Duodenal mucosa (tissue), 2 donors: ENCODE measurements at regions not wholly inside any gene's neighbourhood (a gene's known extent, or its start where the extent isn't known, plus 50 kb on each side); places are given as distances from the start of the nearest gene placed in this dataset.

Source experiments
- H3K27ac ChIP-seq: one replicate; pipeline ENCODE4 v1.7.0; 2013; ENCODE audit warnings: low read depth, low read length
- H3K27me3 ChIP-seq, 2 donors: one replicate each; pipeline ENCODE4 v1.7.0; 2013; ENCODE audit warnings: low read length in 2 of 2, control low read depth in 1 of 2; ENCODE audit not compliant: insufficient read depth in 2 of 2, control insufficient read depth in 1 of 2
- H3K36me3 ChIP-seq, 2 donors: one replicate each; pipeline ENCODE4 v1.7.0; 2013; ENCODE audit warnings: low read length in 2 of 2, control low read depth in 1 of 2; ENCODE audit not compliant: insufficient read depth in 2 of 2, control insufficient read depth in 1 of 2
- H3K4me1 ChIP-seq, 2 donors: one replicate each; pipeline ENCODE4 v1.7.0; 2013; ENCODE audit warnings: low read length in 2 of 2, control low read depth in 1 of 2; ENCODE audit not compliant: insufficient read depth in 2 of 2, control insufficient read depth in 1 of 2
- H3K4me3 ChIP-seq, 2 donors: one replicate each; pipeline ENCODE4 v1.7.0; 2013; ENCODE audit warnings: low read length in 2 of 2, low read depth in 1 of 2
- H3K9ac ChIP-seq, 2 donors: one replicate each; pipeline ENCODE4 v1.7.0; 2013; ENCODE audit warnings: low read length in 2 of 2, low read depth in 1 of 2
- H3K9me3 ChIP-seq, 2 donors: one replicate each; pipeline ENCODE4 v1.7.0; 2013; ENCODE audit warnings: low read length in 2 of 2, control low read depth in 1 of 2; ENCODE audit not compliant: control insufficient read depth in 1 of 2

DNA sequence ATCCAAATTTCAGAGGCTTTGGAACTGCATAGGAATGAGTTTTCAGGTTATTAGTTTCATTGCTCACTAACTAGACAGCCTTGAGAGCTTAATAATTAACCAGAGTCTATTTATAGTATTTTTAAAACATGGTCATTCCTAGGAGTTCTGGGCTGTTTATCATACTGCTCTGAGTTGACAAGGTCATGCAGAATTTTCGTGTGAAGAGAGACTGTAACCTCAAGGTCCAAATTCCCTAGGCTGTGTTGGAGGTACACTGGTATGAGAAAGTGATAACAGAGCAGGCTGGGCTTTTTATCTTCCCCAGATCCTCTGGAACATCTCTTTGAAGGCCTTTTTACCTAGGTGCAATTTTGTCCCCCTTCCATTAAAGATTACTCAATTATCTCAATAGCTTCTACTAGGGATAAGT, 736.3 kb downstream of the LTN1 start:
- Histone ChIP-seq H3K4me1 (peaks cover 0 to 11% of the 10 kb centered on the region in 2 donors), H3K36me3 (no peaks in the 10 kb centered on the region), H3K4me3 (no peak overlapping the region), H3K9me3 (no peaks in the 10 kb centered on the region), H3K27ac (no peak overlapping the region), H3K9ac (no peak overlapping the region), H3K27me3 (no peaks in the 10 kb centered on the region)

DNA sequence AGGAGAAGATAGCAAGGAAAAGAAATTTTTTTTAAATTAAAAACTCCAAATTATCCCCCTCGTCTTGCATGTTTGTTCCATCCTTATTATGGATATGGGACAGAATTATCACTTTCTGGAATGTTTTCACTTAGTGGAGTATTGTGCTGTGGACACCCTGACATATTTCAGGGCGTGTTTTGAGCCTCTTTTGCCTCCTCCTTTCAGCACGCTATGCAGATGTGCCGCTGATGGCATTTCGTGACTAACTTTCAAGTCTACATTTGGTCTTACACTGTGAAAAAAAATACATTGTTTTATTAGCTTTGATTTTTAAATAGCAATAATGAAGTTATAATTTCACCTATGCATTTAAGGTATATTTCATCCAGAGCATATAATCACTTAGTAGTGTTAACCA, 738.7 kb downstream of the LTN1 start:
- H3K4me1 ChIP-seq: peaks cover 0 to 11% of the 10 kb centered on the region in 2 donors
- H3K9me3 ChIP-seq: no peaks in the 10 kb centered on the region
- H3K9ac ChIP-seq: no peak overlapping the region
- H3K36me3 ChIP-seq: no peaks in the 10 kb centered on the region
- H3K4me3 ChIP-seq: no peak overlapping the region
- H3K27ac ChIP-seq: no peak overlapping the region
- H3K27me3 ChIP-seq: no peaks in the 10 kb centered on the region

DNA sequence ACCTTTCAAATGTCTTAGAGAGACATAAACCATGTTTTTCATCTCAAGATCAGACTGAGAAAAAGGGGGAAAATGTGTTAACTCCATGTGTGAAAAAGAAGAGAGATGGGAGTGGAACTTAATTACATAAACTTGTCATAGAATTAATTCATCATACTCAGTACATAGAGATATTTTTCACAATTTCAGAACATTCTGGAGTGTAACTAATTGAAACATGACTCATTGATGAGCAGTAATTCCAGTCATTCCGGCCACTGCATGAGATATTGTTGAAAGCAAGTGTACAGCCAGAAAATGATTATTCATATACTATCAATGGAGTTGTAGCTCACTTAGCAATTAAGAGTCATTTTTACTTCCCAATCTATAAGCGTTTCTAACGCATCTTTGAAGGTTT, 739.3 kb downstream of the LTN1 start:
- H3K4me1 ChIP-seq: peaks cover 0 to 11% of the 10 kb centered on the region in 2 donors
- no peaks in the 10 kb centered on the region for H3K27me3 ChIP-seq
- H3K9me3 ChIP-seq: no peaks in the 10 kb centered on the region
- no peaks in the 10 kb centered on the region for H3K36me3 ChIP-seq
- no peak overlapping the region for H3K4me3 ChIP-seq
- H3K9ac ChIP-seq: no peak overlapping the region
- no peak overlapping the region for H3K27ac ChIP-seq

DNA sequence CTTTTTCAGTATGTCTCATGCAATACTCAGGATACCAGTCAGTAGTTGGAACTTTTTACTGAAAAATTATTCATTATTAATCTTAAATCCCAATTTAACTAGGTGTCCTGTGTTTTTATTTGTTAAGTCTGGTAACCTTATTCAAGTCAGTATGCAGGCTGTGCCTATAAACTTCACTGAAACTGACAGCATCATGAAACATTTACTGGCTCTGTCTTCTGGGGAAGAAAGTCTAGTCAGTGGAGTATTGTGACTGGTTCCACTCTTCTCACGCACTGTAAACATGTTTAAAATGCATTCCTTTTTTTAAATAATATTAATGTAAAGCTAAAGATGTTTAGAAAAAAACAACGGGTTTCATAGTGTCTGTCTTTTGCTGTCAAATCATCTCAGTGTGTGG, 739.7 kb downstream of the LTN1 start:
- Histone ChIP-seq H3K9ac (no peak overlapping the region), H3K4me3 (no peak overlapping the region), H3K27ac (no peak overlapping the region), H3K36me3 (no peaks in the 10 kb centered on the region), H3K4me1 (peaks cover 0 to 11% of the 10 kb centered on the region in 2 donors), H3K9me3 (no peaks in the 10 kb centered on the region), H3K27me3 (no peaks in the 10 kb centered on the region)

DNA sequence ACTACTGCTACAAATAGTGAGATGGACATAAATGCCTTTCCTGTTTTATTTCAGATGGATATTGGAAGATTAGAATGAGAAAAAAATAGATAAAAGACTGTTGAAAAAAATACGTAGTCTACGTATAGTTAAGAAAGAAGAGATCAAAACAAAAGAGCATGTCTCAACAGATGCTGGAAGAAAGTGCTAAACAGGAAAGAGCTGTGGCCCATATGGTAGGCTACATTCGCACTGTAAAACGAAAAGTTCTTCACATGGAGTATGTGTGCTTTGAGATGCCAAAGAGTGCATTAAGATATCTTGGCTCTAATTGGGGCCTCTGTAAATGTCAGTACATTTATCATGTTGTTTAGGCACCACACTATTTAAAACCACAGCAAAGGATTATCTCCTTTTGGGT, 741.7 kb downstream of the LTN1 start:
- no peaks in the 10 kb centered on the region for H3K36me3 ChIP-seq
- H3K27me3 ChIP-seq: no peaks in the 10 kb centered on the region
- no peak overlapping the region for H3K9ac ChIP-seq
- no peaks in the 10 kb centered on the region for H3K9me3 ChIP-seq
- H3K4me3 ChIP-seq: no peak overlapping the region
- H3K4me1 ChIP-seq: no peaks in the 10 kb centered on the region
- H3K27ac ChIP-seq: no peak overlapping the region

DNA sequence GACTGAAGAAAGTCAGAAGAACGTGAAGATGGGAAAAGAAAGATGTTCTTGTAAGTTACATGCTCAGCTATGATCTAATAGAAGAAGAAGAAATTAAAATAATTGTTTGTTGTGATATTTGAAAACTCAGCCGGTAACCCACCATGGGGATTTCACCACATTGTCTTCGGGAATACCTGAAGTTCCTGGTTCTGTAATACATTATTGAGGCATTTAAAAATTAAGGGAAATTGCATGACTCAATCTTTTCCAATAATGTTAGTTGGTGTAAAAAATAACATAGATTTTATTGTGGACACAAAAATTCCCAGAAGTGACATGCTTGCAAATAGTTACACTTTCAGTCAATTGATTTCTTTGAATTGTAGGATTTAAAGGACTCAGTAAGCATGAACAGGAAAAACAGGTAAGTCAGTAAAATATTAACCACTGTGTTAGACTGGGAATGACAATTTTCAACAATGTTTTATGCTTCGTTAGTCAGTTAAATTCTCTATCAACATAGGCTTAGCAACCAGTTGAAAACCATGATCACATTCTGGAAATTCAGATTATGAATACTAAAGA, 745.1 kb downstream of the LTN1 start:
- Histone ChIP-seq H3K4me3 (no peak overlapping the region), H3K27ac (no peak overlapping the region), H3K9me3 (no peaks in the 10 kb centered on the region), H3K36me3 (no peaks in the 10 kb centered on the region), H3K27me3 (no peaks in the 10 kb centered on the region), H3K4me1 (no peaks in the 10 kb centered on the region), H3K9ac (no peak overlapping the region)

DNA sequence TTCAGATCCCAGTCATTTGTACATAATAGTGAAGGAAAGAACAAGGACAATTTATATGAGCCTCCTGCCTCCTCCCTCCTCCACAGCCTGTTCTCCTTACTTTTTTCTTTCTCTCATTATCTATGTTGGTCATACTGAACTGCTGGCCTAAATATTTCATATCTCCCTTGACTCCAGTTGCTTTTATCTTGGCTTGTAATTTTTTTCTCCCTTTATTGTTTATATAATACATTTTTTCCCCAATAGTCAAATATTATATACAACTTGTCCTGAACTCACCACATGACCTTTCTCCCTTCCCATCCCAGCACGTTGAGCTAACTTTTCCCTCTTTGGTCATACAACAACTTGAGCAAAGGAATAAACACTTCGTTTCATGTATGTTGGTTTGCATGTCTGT, 752.1 kb downstream of the LTN1 start:
- no peaks in the 10 kb centered on the region for H3K27me3 ChIP-seq
- no peak overlapping the region for H3K9ac ChIP-seq
- H3K9me3 ChIP-seq: no peaks in the 10 kb centered on the region
- H3K4me1 ChIP-seq: no peaks in the 10 kb centered on the region
- no peaks in the 10 kb centered on the region for H3K36me3 ChIP-seq
- H3K27ac ChIP-seq: no peak overlapping the region
- H3K4me3 ChIP-seq: no peak overlapping the region

DNA sequence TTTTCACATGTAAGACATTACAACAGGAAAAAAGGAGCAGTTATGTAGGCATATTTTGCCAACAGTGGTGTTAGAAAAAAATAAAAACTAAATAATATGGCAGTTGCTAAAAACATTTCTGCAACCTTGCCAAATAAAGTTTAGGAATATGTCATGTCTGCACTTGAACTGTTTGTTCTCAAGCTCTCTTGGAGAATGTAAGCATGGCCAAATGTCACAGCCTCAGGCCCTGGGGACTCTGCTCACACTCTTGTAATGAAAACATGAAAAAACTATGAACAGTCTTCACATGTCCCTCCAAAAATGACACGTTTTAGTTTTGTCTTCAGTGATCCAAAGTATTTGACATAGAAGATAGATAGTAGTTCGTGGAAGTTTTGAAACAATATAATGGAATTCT, 753.3 kb downstream of the LTN1 start:
- no peaks in the 10 kb centered on the region for H3K4me1 ChIP-seq
- no peak overlapping the region for H3K27ac ChIP-seq
- H3K9me3 ChIP-seq: no peaks in the 10 kb centered on the region
- H3K4me3 ChIP-seq: no peak overlapping the region
- H3K9ac ChIP-seq: no peak overlapping the region
- no peaks in the 10 kb centered on the region for H3K27me3 ChIP-seq
- no peaks in the 10 kb centered on the region for H3K36me3 ChIP-seq

DNA sequence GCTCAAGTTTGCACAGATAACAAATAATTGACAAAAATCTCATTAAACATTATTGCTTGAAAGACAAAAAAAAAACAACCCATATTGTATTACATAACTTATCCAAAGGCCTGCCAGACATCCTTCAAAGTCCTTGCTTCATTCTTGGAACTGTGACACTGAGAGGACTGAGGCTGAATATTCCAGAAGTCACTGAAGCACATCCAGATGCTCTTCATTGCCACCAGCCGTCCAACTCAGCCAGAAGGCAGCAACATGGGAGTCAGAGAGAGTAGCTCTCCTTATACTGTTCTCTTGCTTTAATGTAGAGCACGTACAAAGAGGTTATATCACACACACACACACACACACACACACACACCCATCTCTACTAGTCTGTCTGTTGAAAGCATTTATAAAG, 755.0 kb downstream of the LTN1 start:
- Histone ChIP-seq H3K9me3 (no peaks in the 10 kb centered on the region), H3K36me3 (no peaks in the 10 kb centered on the region), H3K9ac (no peak overlapping the region), H3K27ac (no peak overlapping the region), H3K27me3 (no peaks in the 10 kb centered on the region), H3K4me1 (no peaks in the 10 kb centered on the region), H3K4me3 (no peak overlapping the region)

DNA sequence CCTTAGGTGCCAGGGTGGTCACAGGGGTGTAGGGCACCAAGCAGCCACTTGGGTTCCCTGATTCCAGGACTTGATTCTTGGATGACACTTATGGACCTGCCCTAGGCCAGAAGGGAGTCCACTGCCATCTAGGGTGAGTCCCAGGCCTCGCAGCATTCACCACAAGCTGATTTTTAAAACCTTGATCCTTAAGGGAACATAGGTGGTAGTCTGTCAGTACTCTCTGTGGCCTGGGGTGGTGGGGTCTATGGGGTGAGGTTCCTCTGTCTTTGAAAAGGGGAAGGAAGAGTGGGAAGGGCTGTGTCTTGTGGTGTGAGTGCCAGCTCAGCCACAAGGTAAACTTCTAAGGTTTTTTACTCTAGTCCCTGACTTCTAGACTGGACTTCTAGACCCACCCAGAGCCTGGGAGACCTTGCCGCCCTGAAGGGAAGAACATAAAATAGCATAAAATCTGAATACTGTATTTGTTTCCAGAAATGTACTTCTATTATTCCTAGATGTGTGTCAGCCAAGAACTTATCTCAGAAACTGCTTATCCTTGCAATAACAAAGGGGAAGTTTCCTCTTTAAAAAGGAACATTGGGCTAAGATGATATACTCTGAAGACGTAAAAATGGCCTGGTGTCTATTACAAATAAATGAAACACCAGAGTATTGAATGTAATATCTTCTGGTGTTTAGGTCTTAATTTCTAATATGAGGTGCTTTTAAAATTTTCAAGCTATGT, 757.3 kb downstream of the LTN1 start:
- H3K36me3 ChIP-seq: no peaks in the 10 kb centered on the region
- no peak overlapping the region for H3K27ac ChIP-seq
- no peak overlapping the region for H3K4me3 ChIP-seq
- H3K27me3 ChIP-seq: no peaks in the 10 kb centered on the region
- no peaks in the 10 kb centered on the region for H3K4me1 ChIP-seq
- H3K9me3 ChIP-seq: no peaks in the 10 kb centered on the region
- H3K9ac ChIP-seq: no peak overlapping the region
